Hepatocyte (in vitro differentiated cells): ENCODE measurements at regions not wholly inside any gene's neighbourhood (a gene's known extent, or its start where the extent isn't known, plus 50 kb on each side); places are given as distances from the start of the nearest gene placed in this dataset.

Experiments used
- CTCF ChIP-seq: fragments of 200-600 bp; sonication (generic); IDR thresholded peaks from 2 replicates; pipeline ENCODE4 v1.5.1; 2016; ENCODE audit warnings: antibody characterized with exemption, mild to moderate bottlenecking; ENCODE audit not compliant: poor library complexity
- EZH2 ChIP-seq: fragments of 200-600 bp; sonication (generic); IDR thresholded peaks from 2 replicates; pipeline ENCODE4 v1.6.1; 2016; ENCODE audit warnings: antibody characterized with exemption, mild to moderate bottlenecking, borderline replicate concordance
- EZH2phosphoT487 ChIP-seq: fragments of 200-600 bp; sonication (generic); IDR thresholded peaks from one replicate; pipeline ENCODE4 v1.6.1; 2018; ENCODE audit warnings: antibody characterized with exemption, mild to moderate bottlenecking, low read depth, moderate library complexity; ENCODE audit not compliant: unreplicated experiment, severe bottlenecking

DNA sequence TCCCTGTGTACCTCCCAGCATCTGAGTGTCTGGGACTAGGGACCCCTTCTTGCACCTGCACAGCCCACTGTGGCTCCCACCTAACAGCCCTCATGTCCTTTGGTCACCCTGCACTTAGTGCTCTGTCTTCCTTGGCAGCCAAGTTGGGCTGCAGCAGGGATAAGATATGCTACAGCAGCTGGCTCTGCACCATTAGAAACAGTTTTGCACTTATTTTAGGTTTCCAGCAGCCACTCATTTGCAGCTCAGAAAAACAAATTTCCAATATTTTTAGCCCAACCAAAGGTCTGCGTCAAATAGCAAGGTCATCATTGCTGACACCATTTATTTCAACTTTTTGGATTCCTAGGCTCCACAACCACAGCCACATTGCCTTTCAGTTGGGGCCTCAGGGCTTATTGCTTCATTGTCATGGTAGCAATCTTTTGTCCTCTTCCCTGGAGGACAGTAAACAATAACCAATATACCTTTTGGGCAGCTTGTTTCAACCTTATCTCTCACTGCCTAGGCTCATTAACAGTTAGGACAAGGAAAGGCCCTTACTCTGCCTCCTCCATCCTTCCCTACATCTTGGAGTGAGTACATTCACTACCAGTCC lies 263.9 kb downstream of the COX7C start:
- TF ChIP-seq CTCF: no peak
- no peak for TF ChIP-seq EZH2
- no peak for TF ChIP-seq EZH2phosphoT487
